Keratinocyte (primary cell): ENCODE measurements at regions not wholly inside any gene's neighbourhood (a gene's known extent, or its start where the extent isn't known, plus 50 kb on each side); places are given as distances from the start of the nearest gene placed in this dataset.

Experiments
- DNase-seq: peaks from one replicate; pipeline ENCODE4 v3.0.0-alpha.2; 2011; ENCODE audit warnings: low read depth, missing footprints, low spot score
- FAIRE-seq: peaks from 2 replicates; lab custom pipeline; 2011; peaks lifted over from hg19 to GRCh38; lab: Jason Lieb, UNC
- H2AFZ ChIP-seq: 2 replicates; pipeline ENCODE4 v1.6.0; 2012; ENCODE audit warnings: low read length, control low read depth, inconsistent platforms; ENCODE audit not compliant: control insufficient read depth
- H3K27ac ChIP-seq: 2 replicates; pipeline ENCODE4 v1.5.1; 2011; ENCODE audit warnings: low read length; ENCODE audit not compliant: control insufficient read depth, insufficient read depth
- H3K27me3 ChIP-seq: 3 replicates; pipeline ENCODE4 v1.6.0; 2011; ENCODE audit warnings: low read length; ENCODE audit not compliant: control insufficient read depth, insufficient read depth; ENCODE audit errors: extremely low read depth
- H3K36me3 ChIP-seq, 2 experiments: 2 replicates in 1 of 2; 3 replicates in 1 of 2; pipeline ENCODE4 v1.5.1; 2011; ENCODE audit warnings: low read length in 2 of 2, mild to moderate bottlenecking in 1 of 2; ENCODE audit not compliant: control insufficient read depth in 2 of 2, insufficient read depth in 2 of 2; ENCODE audit errors: extremely low read depth in 1 of 2
- H3K4me1 ChIP-seq: 3 replicates; pipeline ENCODE4 v1.5.1; 2011; ENCODE audit warnings: low read length; ENCODE audit not compliant: control insufficient read depth, insufficient read depth; ENCODE audit errors: extremely low read depth
- H3K4me2 ChIP-seq: 3 replicates; pipeline ENCODE4 v1.6.0; 2011; ENCODE audit warnings: low read depth, low read length; ENCODE audit not compliant: control insufficient read depth, insufficient read depth; ENCODE audit errors: extremely low read depth
- H3K4me3 ChIP-seq, 3 experiments: fragments of 200-600 bp in 1 of 3; sonication (generic) in 1 of 3; 2 replicates in 2 of 3; 3 replicates in 1 of 3; pipeline ENCODE4 v1.5.1; 2011 to 2016; ENCODE audit warnings: low read length in 3 of 3, mild to moderate bottlenecking in 3 of 3, control low read depth in 2 of 3, inconsistent platforms in 1 of 3, low read depth in 1 of 3, mixed read lengths in 1 of 3, mixed run types in 1 of 3, moderate library complexity in 1 of 3; ENCODE audit not compliant: control insufficient read depth in 2 of 3, insufficient read depth in 2 of 3; ENCODE audit errors: extremely low read depth in 1 of 3
- H3K79me2 ChIP-seq: 2 replicates; pipeline ENCODE4 v1.6.0; 2012; ENCODE audit warnings: low read length; ENCODE audit not compliant: control insufficient read depth, insufficient read depth
- H3K9ac ChIP-seq: 3 replicates; pipeline ENCODE4 v1.6.0; 2011; ENCODE audit warnings: low read length; ENCODE audit not compliant: control insufficient read depth, insufficient read depth; ENCODE audit errors: extremely low read depth
- H3K9me1 ChIP-seq: 3 replicates; pipeline ENCODE4 v1.6.0; 2011; ENCODE audit warnings: low read length; ENCODE audit not compliant: control insufficient read depth, insufficient read depth; ENCODE audit errors: extremely low read depth
- H3K9me3 ChIP-seq: 2 replicates; pipeline ENCODE4 v1.5.1; 2012; ENCODE audit warnings: low read depth, low read length; ENCODE audit not compliant: control insufficient read depth
- H4K20me1 ChIP-seq: 3 replicates; pipeline ENCODE4 v1.6.0; 2011; ENCODE audit warnings: low read length; ENCODE audit not compliant: control insufficient read depth, insufficient read depth; ENCODE audit errors: extremely low read depth
- CTCF ChIP-seq, 3 experiments: IDR thresholded peaks in 1 of 3; conservative IDR thresholded peaks in 1 of 3; optimal IDR thresholded peaks in 1 of 3; 2 replicates in 2 of 3; 3 replicates in 1 of 3; pipeline versions ENCODE3 to v1.5.1; 2011; ENCODE audit warnings: low read length in 3 of 3, mild to moderate bottlenecking in 3 of 3, moderate library complexity in 2 of 3, control low read depth in 1 of 3, inconsistent platforms in 1 of 3; ENCODE audit not compliant: insufficient read depth in 2 of 3; ENCODE audit errors: extremely low read depth in 1 of 3
- EZH2 ChIP-seq: IDR thresholded peaks from one replicate; pipeline ENCODE4 v1.6.1; 2012; ENCODE audit warnings: inconsistent platforms, mild to moderate bottlenecking, low read length, moderate library complexity
- dilution Hi-C: fragments of 300-500 bp; cut with MboI; formaldehyde crosslinking; loops from one replicate; pipeline ENCODE4 v1.7.0; 2020; ENCODE audit warnings: low sequenced_read_pairs; ENCODE audit not compliant: extremely low pct_ligation_motif_present

- FAIRE-seq (no peak), DNase-seq (no peak)
- dilution Hi-C loops = no loop called here
- Histone ChIP-seq H3K4me2 (no peak overlapping the region), H3K36me3 (no peaks in the 10 kb centered on the region), H3K27ac (no peak overlapping the region), H3K9me3 (peaks cover 4% of the 10 kb centered on the region), H3K4me1 (no peaks in the 10 kb centered on the region), H3K9me1 (no peaks in the 10 kb centered on the region), H2AFZ (no peak overlapping the region), H3K4me3 (no peak overlapping the region), H3K79me2 (no peaks in the 10 kb centered on the region), H3K9ac (no peak overlapping the region), H4K20me1 (no peaks in the 10 kb centered on the region), H3K27me3 (no peaks in the 10 kb centered on the region)
- no peak for TF ChIP-seq EZH2
These were observed 983.0 kb upstream of the LRFN5 start for GRCh38 chr14:40623643-40624042.

GRCh38 chr14:40618225-40618898, 988.3 kb upstream of the LRFN5 start:
- H3K9me1 ChIP-seq = no peaks in the 10 kb centered on the region
- H3K9me3 ChIP-seq = no peaks in the 10 kb centered on the region
- no peaks in the 10 kb centered on the region for H3K36me3 ChIP-seq
- no peaks in the 10 kb centered on the region for H3K79me2 ChIP-seq
- dilution Hi-C loops = no loop called here
- no peak overlapping the region for H3K9ac ChIP-seq
- H4K20me1 ChIP-seq = no peaks in the 10 kb centered on the region
- DNase-seq (no peak), FAIRE-seq (no peak)
- H3K4me2 ChIP-seq = no peak overlapping the region
- H3K27me3 ChIP-seq = no peaks in the 10 kb centered on the region
- no peak for TF ChIP-seq EZH2
- no peak for TF ChIP-seq CTCF (optimal IDR thresholded peaks at IDR 0.05 in 1 of 3, IDR thresholded peaks at IDR 0.05 in 1 of 3, conservative IDR thresholded peaks at IDR 0.05 in 1 of 3; ENCODE audit: extremely low read depth in 1 of 3, insufficient read depth in 2 of 3, low read length in 3 of 3)
- H3K4me3 ChIP-seq = no peak overlapping the region
- no peak overlapping the region for H2AFZ ChIP-seq
- H3K4me1 ChIP-seq = no peaks in the 10 kb centered on the region
- no peak overlapping the region for H3K27ac ChIP-seq

GRCh38 chr14:40616579-40616978, 990.1 kb upstream of the LRFN5 start:
- no peak overlapping the region for H3K4me3 ChIP-seq
- H3K36me3 ChIP-seq = no peaks in the 10 kb centered on the region
- no peak overlapping the region for H3K27ac ChIP-seq
- H2AFZ ChIP-seq = no peak overlapping the region
- H3K4me1 ChIP-seq = no peaks in the 10 kb centered on the region
- no peaks in the 10 kb centered on the region for H3K79me2 ChIP-seq
- dilution Hi-C loops = no loop called here
- H3K9me3 ChIP-seq = no peaks in the 10 kb centered on the region
- no peaks in the 10 kb centered on the region for H4K20me1 ChIP-seq
- DNase-seq (no peak), FAIRE-seq (no peak)
- TF ChIP-seq CTCF (optimal IDR thresholded peaks at IDR 0.05 in 1 of 3, IDR thresholded peaks at IDR 0.05 in 1 of 3, conservative IDR thresholded peaks at IDR 0.05 in 1 of 3; ENCODE audit: extremely low read depth in 1 of 3, insufficient read depth in 2 of 3, low read length in 3 of 3) = no peak
- TF ChIP-seq EZH2 = no peak
- no peaks in the 10 kb centered on the region for H3K9me1 ChIP-seq
- H3K9ac ChIP-seq = no peak overlapping the region
- no peak overlapping the region for H3K4me2 ChIP-seq
- H3K27me3 ChIP-seq = no peaks in the 10 kb centered on the region
